ENCODE measurements at regions not wholly inside any gene's neighbourhood (a gene's known extent, or its start where the extent isn't known, plus 50 kb on each side); places are given as distances from the start of the nearest gene placed in this dataset.

DNA sequence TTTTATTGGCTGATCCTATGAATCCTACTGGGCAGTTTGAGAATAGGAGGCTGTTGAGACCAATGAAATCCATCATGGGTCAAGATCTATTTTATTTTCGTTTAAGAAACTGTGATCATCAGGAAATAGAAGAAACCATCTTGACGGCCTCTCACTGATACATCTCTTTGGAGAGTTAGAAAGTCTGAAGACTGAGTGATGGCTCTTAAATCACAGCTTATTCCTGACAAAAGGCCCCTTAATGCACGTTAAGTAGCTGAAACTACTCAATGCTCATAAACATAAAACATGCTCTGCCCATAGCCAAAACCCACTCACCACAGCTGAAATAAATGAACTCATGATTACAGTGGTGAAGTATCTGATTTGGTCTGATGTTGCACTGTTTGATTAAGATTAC is 784.5 kb upstream of the NEGR1 start:
- TF ChIP-seq POLR2AphosphoS5 (IDR thresholded peaks at IDR 0.05; ENCODE audit: borderline replicate concordance, low read depth, low read length) (no peak), EZH2 (IDR thresholded peaks at IDR 0.05) (no peak)
